ELF-1 (cell line): ENCODE measurements at regions not wholly inside any gene's neighbourhood (a gene's known extent, or its start where the extent isn't known, plus 50 kb on each side); places are given as distances from the start of the nearest gene placed in this dataset.

Experiments
- DNase-seq: peaks from one replicate; pipeline ENCODE4 v3.0.0-alpha.2; 2016; ENCODE audit warnings: low read depth, low spot score

- DNase-seq, result no peak
These were observed 83.0 kb upstream of the ATF3 start for GRCh38 chr1:212525479-212526110.

DNA sequence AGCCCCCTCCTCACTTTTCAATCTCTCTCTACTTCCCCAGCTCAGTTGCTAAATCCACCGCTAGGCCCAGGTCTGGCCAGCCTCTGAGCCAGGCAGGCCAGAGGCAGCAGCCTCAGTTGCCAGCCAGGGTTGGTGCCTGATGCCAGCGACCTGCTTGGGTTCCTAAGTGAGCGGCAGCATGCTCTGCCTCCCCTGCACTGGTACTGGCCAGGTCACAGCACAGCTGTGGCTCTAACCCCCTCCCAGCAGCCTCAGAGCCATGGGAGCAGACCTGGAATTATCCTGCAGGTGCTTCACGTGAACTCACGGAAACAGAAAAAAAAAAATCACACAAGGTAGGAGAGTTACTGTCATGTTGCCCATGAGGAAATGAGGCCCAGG is 82.5 kb upstream of the ATF3 start:
- DNase-seq, result no peak

GRCh38 chr1:212528501-212528900 is 80.1 kb upstream of the ATF3 start:
- DNase-seq, result no peak

DNA sequence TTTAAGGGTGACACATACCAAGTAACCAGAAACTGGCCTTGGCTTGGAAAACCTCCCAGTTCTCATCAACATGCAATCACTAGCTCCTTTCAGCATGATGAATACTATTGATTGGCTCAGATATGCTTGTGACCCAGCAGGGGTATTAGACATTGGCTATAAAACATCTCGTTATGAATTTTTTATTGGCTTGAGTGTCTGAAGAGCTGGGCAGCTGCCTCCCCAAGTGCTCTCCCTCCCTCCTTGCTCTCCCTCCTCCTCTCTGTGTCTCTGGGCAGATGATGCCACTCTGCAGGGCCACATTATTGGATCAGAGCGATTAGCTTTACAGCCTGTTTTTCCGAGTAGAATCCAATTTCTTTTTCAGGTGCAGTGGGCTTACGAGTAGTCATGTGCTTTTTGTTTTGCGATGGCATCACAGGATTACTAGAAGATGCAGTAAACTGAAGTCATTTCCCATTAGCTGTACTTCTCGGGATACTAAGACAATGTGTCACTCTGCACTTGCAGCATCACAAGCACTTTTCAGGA is 79.3 kb upstream of the ATF3 start:
- no peak for DNase-seq

- DNase-seq, result no peak
These were observed 77.3 kb upstream of the ATF3 start for GRCh38 chr1:212531267-212531666.

DNA sequence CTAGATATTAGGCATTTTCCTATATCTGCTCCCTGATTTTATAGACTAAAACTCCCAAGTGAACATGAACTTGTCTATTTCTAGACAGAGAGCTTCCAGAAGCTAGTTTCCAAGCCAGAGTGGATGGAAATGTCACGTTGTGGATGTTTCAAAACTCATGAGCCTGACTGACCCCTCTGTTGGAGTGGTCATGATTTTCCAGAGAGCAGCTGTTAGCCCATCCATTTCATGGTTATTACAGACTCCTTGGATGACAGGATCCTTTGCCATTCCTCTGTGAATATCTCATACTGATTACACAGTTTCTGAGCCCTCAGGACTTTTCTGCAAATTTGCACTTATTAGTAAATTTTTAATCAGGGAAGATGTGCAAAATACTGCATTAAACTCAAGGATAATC is 76.8 kb upstream of the ATF3 start:
- DNase-seq, result no peak

DNA sequence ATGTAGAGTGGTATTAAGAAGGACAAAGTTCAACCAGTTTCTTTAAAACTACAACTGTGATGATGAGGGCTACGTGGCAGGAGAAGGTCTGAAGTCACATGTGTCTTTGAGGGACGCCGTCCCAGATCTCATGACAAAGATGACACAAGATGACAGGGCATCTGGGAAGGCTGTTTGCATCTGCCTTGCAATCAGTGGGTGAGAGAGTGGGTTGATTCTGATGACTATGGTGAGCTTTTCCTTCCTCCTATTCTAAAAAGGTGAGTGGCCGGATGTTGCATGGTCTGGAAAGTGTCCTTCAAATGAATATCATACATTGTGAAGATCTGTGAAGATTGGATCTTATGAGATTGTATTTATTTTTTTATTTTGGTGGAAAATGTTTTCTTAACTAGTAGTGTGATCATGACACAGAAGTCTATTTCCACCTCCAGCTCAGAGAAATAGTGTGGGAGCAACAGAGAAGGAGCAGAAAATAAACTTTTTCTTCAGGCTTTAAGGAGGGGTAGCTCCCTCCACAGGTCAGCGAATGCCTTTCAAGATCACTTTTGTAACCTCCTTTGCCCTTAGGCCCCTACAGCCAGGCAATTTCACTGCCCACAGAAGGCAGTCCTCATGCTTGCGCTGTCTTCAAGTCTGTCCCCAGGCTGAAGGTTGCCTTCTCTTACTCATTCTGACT is 76.0 kb upstream of the ATF3 start:
- DNase-seq, result peak; percentile 61

DNA sequence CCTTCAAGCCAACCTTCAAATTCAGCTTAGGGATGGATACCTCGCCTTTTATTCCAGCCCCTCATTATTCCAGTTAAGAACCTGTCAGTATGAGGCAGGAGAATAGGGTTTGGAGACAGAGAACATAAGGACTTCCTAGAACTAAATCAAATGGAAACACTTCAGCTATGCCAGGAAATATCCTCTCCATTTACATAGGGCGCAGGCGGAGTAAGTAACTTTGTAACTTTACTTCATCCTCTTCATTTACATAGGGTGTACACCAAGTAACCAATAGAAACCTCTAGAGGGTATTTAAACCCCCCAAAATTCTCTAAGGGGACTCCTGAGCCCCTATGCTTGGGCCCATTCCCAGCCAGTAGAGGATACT is 75.4 kb upstream of the ATF3 start:
- DNase-seq, result no peak

DNA sequence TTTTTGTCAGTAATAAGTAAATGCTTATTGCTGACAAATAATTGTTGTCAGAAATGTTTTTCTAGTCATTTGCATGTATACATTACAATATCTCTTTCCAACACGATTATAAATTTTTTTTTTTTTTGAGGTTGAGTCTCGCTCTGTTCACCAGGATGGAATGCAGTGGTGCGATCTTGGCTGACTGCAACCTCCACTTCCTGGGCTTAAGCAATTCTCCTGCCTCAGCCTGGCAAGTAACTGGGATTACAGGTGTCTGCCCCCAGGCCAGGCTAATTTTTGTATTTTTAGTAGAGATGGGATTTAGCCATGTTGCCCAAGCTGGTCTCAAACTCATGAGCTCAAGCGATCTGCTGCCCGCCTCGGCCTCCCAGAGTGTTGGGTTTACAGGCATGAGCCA is 72.0 kb upstream of the ATF3 start:
- no peak for DNase-seq

- DNase-seq, result no peak
These were observed 71.0 kb upstream of the ATF3 start for GRCh38 chr1:212537610-212538009.

DNA sequence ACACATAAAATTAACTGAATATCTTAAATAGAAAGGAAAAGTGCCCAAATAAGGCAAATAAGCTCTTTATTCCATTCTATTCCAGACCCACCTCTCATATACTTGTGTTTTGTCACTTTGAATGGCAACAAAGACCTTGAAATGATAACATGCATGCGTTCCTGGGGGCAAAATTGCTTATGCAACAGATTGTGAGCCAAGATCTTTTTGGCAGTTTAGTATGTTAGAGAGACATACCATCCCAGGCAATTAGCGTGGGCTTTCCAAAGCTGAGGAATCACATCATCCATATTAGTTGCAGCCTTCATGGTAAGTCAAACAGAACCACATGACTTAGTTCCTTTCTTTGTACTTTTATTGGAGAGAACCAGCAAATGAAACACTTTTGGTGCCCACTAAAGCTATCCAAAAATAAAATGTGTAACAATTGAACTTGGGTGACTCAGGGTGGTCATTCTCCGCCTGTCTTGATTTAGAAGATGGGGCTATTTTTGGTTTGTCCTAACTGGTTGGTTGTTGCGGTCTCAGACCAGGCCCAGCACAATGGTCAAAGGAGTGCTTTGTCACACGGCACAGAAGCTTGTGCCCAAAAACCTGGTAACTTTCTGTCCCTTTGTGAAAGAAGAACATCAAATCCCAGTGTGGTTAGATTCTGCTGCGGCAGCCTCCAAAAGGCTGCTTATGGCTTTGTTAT is 68.7 kb upstream of the ATF3 start:
- no peak for DNase-seq

DNA sequence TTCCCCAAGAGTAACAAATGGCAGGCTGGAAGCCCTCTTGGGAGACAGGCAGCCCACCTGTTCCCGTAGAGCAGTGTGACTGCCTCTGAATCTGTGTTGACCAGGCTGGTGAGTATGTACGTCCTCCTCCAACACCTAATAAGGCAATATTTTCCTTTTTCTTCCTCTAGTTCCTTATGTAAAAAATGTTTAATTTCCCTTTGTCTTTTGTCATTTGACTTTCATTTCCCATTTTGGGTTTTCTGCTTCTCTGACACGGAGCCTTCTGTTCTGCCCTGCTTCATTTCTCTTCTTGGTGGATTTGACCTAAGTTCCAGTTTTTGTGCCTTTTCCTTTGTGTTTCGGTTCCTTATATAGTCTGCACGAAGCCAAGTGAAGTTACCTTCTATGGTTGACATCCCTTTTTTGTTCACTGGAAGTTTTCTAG is 65.8 kb upstream of the ATF3 start:
- no peak for DNase-seq

DNA sequence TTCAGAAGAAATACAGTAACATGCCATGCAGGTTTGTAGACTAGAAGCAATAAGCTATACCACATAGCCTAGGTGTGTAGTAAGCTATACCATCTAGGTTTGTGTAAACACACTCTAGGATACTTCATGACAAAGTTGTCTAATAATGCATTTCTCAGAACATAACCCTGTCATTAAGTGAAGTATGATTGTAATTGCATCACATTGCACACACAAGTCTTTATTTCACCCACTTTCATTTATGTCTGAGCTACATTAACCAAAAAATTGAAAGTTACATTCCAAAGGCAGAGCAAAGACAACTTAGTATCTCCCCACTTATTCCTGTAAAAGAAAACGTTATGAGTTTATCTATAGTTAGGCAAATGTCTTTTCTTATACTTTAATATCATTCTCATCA is 64.5 kb upstream of the ATF3 start:
- no peak for DNase-seq

DNA sequence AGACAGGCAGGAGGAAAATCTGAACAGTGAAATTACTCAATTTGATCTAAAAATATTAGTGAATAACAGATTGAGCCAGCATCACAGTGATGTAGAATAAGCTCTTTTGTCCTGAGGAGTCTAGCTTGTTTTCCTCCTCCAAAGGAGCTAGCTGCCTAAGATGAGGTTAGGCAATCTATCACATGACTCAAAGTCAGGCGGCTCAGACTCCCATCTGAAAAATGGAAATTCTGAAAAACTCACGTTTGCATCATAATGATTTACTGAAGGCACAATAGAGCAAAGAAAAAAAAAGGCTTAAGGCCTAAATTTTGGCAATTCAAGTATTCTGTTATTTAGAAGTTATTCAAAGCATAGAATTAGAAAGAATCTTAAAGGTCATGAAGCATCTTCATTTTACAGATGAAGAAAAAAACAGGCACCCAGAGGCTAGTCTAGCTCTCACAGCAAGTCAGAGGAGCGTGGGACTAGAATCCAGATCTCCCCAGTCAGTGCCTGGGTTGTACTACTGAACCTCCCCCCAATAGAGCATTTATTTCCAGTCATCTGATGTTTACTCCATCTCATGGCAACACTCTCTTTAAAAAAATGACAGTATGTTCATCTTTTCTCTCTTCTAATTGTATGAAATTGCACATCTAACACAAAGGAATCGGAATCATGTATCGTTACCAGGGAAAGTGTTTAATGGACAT is 62.5 kb upstream of the ATF3 start:
- DNase-seq, result no peak

DNA sequence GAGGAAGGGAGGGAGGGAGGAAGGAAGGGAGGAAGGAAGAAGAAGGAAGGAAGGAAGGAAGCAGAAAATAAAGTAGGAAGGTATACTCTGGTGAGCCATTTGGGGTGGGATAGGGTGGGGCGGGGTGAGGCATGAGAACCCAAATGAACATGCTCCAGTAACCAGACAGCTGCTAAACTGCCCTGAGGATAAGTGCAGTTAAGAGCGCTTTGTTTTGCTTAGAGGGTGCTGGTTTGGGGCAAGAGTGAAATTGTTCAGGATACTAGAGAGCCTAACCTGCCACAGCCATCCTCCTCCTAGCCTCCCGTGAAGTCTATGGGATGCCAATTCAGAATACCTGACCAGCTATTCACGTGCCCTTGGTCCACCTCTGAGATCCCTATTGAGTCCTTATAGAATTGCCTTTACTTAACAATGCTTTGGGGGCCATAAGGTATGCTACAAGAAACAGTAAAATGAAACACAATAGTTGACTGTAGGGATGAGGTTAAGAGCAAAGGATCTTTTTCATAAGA is 59.0 kb upstream of the ATF3 start:
- DNase-seq, result peak; percentile 55

- DNase-seq, result no peak
These were observed 56.6 kb upstream of the ATF3 start for GRCh38 chr1:212551929-212552328.

DNA sequence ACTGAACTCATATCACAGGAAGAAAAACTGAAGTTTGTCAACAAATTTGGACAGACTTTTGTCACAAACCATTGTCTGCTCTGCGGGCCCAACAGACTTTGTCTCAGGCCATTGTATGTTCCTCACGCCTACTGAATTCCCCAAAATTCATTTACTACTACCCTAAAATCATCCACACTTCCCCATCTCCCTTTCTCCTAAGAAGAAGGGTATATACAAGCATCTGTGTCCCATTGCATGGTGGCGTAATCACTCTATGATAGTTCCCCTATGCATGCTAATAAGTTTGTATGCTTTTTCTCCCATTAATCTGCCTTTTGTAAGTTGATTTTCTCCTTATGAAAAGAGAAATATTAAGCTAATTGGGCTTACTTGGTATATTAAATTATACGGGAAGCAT is 54.9 kb upstream of the ATF3 start:
- DNase-seq, result no peak

DNA sequence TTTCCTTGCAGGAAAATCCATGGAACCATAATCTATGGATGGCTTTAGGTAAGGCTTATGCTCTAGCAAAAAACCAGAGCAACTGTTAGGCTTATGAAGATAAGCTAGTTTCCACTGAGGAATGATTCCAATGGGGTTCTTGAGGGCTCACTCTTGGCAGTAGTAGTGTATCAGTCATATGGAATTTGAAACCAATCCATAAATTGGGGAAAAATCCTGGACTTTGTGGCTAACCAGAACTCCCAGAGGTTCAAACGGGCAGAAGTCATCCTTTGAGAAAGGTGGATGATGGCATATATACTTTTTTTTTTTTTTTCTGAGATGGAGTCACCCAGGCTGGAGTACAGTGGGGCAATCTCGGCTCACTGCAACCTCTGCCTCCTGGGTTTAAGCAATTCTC is 54.2 kb upstream of the ATF3 start:
- no peak for DNase-seq

DNA sequence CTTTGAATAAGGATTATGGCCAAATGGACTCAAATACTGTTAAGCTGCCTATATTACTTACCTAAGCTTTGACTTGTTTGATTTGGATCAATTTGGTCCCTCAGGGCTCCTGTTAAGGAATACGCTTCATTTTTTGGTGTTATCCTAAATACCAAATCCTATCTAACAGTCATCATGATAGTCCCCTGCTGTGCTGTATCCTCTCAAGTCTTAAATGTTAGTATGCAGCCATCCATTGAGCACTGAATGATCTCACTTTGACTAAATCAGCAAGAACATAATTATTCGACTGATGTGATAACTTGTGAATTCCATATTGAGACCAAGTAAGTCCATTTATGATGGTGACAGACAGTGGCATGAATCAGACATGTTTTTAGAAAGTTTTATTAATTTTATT is 53.1 kb upstream of the ATF3 start:
- DNase-seq, result no peak

DNA sequence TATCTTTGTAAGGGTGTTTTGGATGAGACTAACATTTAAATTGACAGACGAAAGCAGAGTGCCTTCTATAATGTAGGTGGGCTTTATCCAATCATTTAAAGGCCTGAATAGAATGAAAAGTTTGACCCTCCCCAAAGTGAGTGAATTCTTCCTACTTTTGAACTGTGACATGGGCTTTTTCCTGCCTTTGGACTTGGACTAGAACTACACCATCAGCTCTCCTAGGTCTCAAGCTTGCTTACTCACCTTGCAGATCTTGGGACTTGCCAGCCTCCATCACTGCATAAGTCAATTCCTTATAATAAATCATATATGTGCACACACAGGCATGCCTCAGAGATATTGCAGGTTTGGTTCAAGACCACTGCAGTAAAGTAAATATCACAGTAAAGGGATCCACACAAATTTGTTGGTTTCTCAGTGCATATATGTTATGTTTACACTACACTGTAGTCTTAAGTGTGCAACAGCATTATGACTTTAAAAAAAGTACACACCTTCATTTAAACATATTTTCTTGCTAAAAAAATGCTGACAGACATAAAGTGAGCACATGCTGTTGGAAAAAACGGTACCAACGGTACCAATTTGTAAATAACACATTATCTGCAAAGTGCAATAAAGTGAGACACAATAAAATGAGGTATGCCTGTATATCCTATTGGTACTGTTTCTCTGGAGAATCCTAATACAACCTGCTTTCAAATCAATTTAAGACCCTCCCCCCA is 51.6 kb upstream of the ATF3 start:
- no peak for DNase-seq
